Adrenal gland (tissue), 9 donors: ENCODE measurements at regions not wholly inside any gene's neighbourhood (a gene's known extent, or its start where the extent isn't known, plus 50 kb on each side); places are given as distances from the start of the nearest gene placed in this dataset.

Source experiments
- DNase-seq, 7 donors: peaks; one replicate each; pipeline ENCODE4 v3.0.0-alpha.2; 2019 to 2020
- H3K27ac ChIP-seq, 5 donors: fragments of 200-600 bp; sonication (generic) in 4 of 5; 1 replicate in 3 of 5; 2 replicates in 2 of 5; pipeline versions ENCODE4 v1.5.1 to v1.8.0; 2016 to 2020; ENCODE audit warnings: mild to moderate bottlenecking in 1 of 5
- H3K27me3 ChIP-seq: fragments of 200-600 bp; 2 replicates; pipeline ENCODE4 v1.8.0; 2021
- H3K36me3 ChIP-seq, 2 donors: fragments of 200-600 bp; replicated peaks in 1 of 2; 1 replicate in 1 of 2; 2 replicates in 1 of 2; pipeline versions ENCODE4 v1.5.1 to v1.8.0; 2018 to 2022
- H3K4me1 ChIP-seq, 2 donors: fragments of 200-600 bp; replicated peaks in 1 of 2; 1 replicate in 1 of 2; 2 replicates in 1 of 2; pipeline versions ENCODE4 v1.5.1 to v1.8.0; 2018 to 2021
- H3K4me3 ChIP-seq, 4 donors: fragments of 200-600 bp; sonication (generic) in 3 of 4; one replicate each; pipeline ENCODE4 v1.5.1; 2016 to 2018
- H3K9me3 ChIP-seq, 3 donors: fragments of 200-600 bp; sonication (generic) in 1 of 3; replicated peaks in 1 of 3; 1 replicate in 2 of 3; 2 replicates in 1 of 3; pipeline versions ENCODE4 v1.5.1 to v1.8.0; 2016 to 2021
- POLR2A ChIP-seq, 2 donors: fragments of 450-650 bp; IDR thresholded peaks; one replicate each; pipeline ENCODE4 v1.6.1; 2017; ENCODE audit warnings: antibody characterized with exemption in 2 of 2, mild to moderate bottlenecking in 2 of 2, moderate library complexity in 1 of 2
- WGBS, 4 donors: extraction: QIAGEN DNeasy Blood & Tissue Kit in 2 of 4; methylation state at CpG; one replicate each; pipeline versions ENCODE4 v1.1.5 to v1.1.7; 2013 to 2017; 5-methylcytosine and 5-hydroxymethylcytosine counted together
- intact Hi-C, 2 donors: fragments of 100-400 bp; cut with DNase I; formaldehyde crosslinking; loops; one replicate each; pipeline versions ENCODE4 v1.14.1 to v1.15.0; 2022 to 2023
- TF ChIP-seq, protein P1 (sequence below), 6 experiments: fragments of 450-650 bp in 4 of 6; fragments of 200-600 bp in 2 of 6; sonication (generic) in 1 of 6; IDR thresholded peaks; 1 replicate in 5 of 6; 2 replicates in 1 of 6; pipeline versions ENCODE4 v1.5.1 to v1.8.0; 2016 to 2021; ENCODE audit warnings: antibody characterized with exemption in 6 of 6, mild to moderate bottlenecking in 2 of 6, moderate library complexity in 1 of 6
- donor health status: healthy with polysubstance abuse.
- donor health status: Bipolar disorder and iron deficiency.
- donor health status: DM: yes; HTN: yes; CAD: no.
- donor health status: DM: no; HTN: no; CAD: no.
- donor health status: DM: no; HTN: no; CAD: no.

- no peak overlapping the region for H3K4me3 ChIP-seq
- DNase-seq = no peak
- intact Hi-C loops = no loop called here
- H3K4me1 ChIP-seq = peaks cover 0 to 4% of the 10 kb centered on the region in 2 donors
- TF ChIP-seq, protein P1, sequence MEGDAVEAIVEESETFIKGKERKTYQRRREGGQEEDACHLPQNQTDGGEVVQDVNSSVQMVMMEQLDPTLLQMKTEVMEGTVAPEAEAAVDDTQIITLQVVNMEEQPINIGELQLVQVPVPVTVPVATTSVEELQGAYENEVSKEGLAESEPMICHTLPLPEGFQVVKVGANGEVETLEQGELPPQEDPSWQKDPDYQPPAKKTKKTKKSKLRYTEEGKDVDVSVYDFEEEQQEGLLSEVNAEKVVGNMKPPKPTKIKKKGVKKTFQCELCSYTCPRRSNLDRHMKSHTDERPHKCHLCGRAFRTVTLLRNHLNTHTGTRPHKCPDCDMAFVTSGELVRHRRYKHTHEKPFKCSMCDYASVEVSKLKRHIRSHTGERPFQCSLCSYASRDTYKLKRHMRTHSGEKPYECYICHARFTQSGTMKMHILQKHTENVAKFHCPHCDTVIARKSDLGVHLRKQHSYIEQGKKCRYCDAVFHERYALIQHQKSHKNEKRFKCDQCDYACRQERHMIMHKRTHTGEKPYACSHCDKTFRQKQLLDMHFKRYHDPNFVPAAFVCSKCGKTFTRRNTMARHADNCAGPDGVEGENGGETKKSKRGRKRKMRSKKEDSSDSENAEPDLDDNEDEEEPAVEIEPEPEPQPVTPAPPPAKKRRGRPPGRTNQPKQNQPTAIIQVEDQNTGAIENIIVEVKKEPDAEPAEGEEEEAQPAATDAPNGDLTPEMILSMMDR (IDR thresholded peaks at IDR 0.05) = no peak
- WGBS, 4 donors = 74 to 88% (median 78%) methylated on average over 3 of the region's 3 CpGs
- no peaks in the 10 kb centered on the region for H3K9me3 ChIP-seq
- no peaks in the 10 kb centered on the region for H3K27me3 ChIP-seq
- no peaks in the 10 kb centered on the region for H3K36me3 ChIP-seq
- no peak overlapping the region for H3K27ac ChIP-seq
Measured at GRCh38 chr2:82793711-82794435, 1665.2 kb downstream of the SUCLG1 start.

- intact Hi-C loops = no loop called here
- 84 to 91% (median 89%) methylated on average over 5 of the region's 5 CpGs for WGBS, 4 donors
- H3K27ac ChIP-seq = no peak overlapping the region
- no peak overlapping the region for H3K4me3 ChIP-seq
- H3K36me3 ChIP-seq = no peaks in the 10 kb centered on the region
- no peak for TF ChIP-seq POLR2A (IDR thresholded peaks at IDR 0.05)
- TF ChIP-seq, protein P1 (IDR thresholded peaks at IDR 0.05) = no peak
- peaks cover 0 to 4% of the 10 kb centered on the region in 2 donors for H3K4me1 ChIP-seq
- H3K9me3 ChIP-seq = no peaks in the 10 kb centered on the region
- DNase-seq = no peak
- H3K27me3 ChIP-seq = no peaks in the 10 kb centered on the region
Measured at GRCh38 chr2:82792316-82792715, 1666.8 kb downstream of the SUCLG1 start.

GRCh38 chr2:82790206-82791021 lies 1668.7 kb downstream of the SUCLG1 start:
- intact Hi-C loops = no loop called here
- no peaks in the 10 kb centered on the region for H3K9me3 ChIP-seq
- no peaks in the 10 kb centered on the region for H3K27me3 ChIP-seq
- 58 to 70% (median 67%) methylated on average over 16 of the region's 16 CpGs for WGBS, 4 donors
- no peak for TF ChIP-seq POLR2A (IDR thresholded peaks at IDR 0.05)
- TF ChIP-seq, protein P1 (IDR thresholded peaks at IDR 0.05) = no peak
- no peaks in the 10 kb centered on the region for H3K36me3 ChIP-seq
- H3K27ac ChIP-seq = no peak overlapping the region
- no peaks in the 10 kb centered on the region for H3K4me1 ChIP-seq
- no peak for DNase-seq
- no peak overlapping the region for H3K4me3 ChIP-seq

- Histone ChIP-seq H3K36me3 (no peaks in the 10 kb centered on the region), H3K9me3 (no peaks in the 10 kb centered on the region), H3K27ac (no peak overlapping the region), H3K4me1 (no peaks in the 10 kb centered on the region), H3K4me3 (no peak overlapping the region), H3K27me3 (no peaks in the 10 kb centered on the region)
- no peak for DNase-seq
- no peak for TF ChIP-seq POLR2A (IDR thresholded peaks at IDR 0.05)
- TF ChIP-seq, protein P1 (IDR thresholded peaks at IDR 0.05) = no peak
- intact Hi-C loops = no loop called here
- WGBS, 4 donors = 65 to 75% (median 69%) methylated on average over 2 of the region's 2 CpGs
Measured at GRCh38 chr2:82789851-82790205, 1669.3 kb downstream of the SUCLG1 start.
